Neutrophil (primary cell): ENCODE measurements at regions not wholly inside any gene's neighbourhood (a gene's known extent, or its start where the extent isn't known, plus 50 kb on each side); places are given as distances from the start of the nearest gene placed in this dataset.
"Not testable (repeated sequence)": the region's sequence is repeated elsewhere in the genome, so short reads cannot be mapped to it uniquely, and the experiment has no call there.

ENCODE experiments used
- H3K27ac ChIP-seq: fragments of 200-600 bp; sonication (generic); 2 replicates; pipeline ENCODE4 v1.5.1; 2016; ENCODE audit warnings: mild to moderate bottlenecking, moderate library complexity
- H3K27me3 ChIP-seq: fragments of 200-600 bp; sonication (generic); 2 replicates; pipeline ENCODE4 v1.6.0; 2016; ENCODE audit warnings: mild to moderate bottlenecking
- H3K36me3 ChIP-seq: fragments of 200-600 bp; sonication (generic); 2 replicates; pipeline ENCODE4 v1.5.1; 2017
- H3K4me1 ChIP-seq, 2 experiments: fragments of 200-600 bp in 1 of 2; sonication (generic) in 1 of 2; 1 replicate in 1 of 2; 2 replicates in 1 of 2; pipeline versions ENCODE4 v1.5.1 to v1.6.1; 2013 to 2016; ENCODE audit warnings: low read depth in 1 of 2, low read length in 1 of 2, mild to moderate bottlenecking in 1 of 2, moderate library complexity in 1 of 2; ENCODE audit not compliant: control insufficient read depth in 1 of 2, insufficient read depth in 1 of 2
- H3K4me3 ChIP-seq, 2 experiments: fragments of 200-600 bp in 1 of 2; sonication (generic) in 1 of 2; 1 replicate in 1 of 2; 2 replicates in 1 of 2; pipeline ENCODE4 v1.5.1; 2013 to 2016; ENCODE audit warnings: low read depth in 1 of 2, low read length in 1 of 2, mild to moderate bottlenecking in 1 of 2, moderate library complexity in 1 of 2
- H3K9me3 ChIP-seq: fragments of 200-600 bp; sonication (generic); 2 replicates; pipeline ENCODE4 v1.5.1; 2016
- CTCF ChIP-seq: fragments of 200-600 bp; sonication (generic); IDR thresholded peaks from 2 replicates; pipeline ENCODE4 v1.5.1; 2016; ENCODE audit warnings: antibody characterized with exemption

- Histone ChIP-seq H3K27ac (no peak overlapping the region), H3K4me3 (no peak overlapping the region), H3K27me3 (no peaks in the 10 kb centered on the region), H3K36me3 (no peaks in the 10 kb centered on the region), H3K9me3 (no peaks in the 10 kb centered on the region), H3K4me1 (no peaks in the 10 kb centered on the region)
- no peak for TF ChIP-seq CTCF
Measured at GRCh38 chr9:78994471-78994870, 577.3 kb upstream of the TLE4 start.

GRCh38 chr9:78994974-78995373, 576.8 kb upstream of the TLE4 start:
- not testable (repeated sequence) for H3K27me3 ChIP-seq, H3K4me3 ChIP-seq, H3K36me3 ChIP-seq, H3K27ac ChIP-seq, H3K9me3 ChIP-seq, H3K4me1 ChIP-seq

DNA sequence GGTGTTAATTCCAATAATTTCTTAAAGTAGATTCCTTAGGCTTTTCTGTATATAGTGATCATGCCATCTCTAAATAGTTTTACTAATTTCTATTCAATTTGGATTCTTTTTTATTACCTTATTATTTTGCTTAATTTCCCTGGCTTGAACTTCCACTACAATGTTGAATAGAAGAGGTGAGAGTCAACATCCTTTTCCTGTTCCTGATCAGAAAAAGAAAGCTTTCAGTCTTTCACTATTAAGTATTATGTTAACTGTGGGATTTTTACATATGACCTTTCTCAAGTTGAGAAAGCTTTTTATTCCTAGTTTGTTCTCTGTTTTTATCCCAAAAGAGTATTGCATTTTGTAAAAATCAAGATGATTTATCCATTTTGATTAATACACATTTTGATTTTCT, 574.5 kb upstream of the TLE4 start:
- no peaks in the 10 kb centered on the region for H3K36me3 ChIP-seq
- no peaks in the 10 kb centered on the region for H3K27me3 ChIP-seq
- H3K9me3 ChIP-seq: no peaks in the 10 kb centered on the region
- H3K27ac ChIP-seq: no peak overlapping the region
- H3K4me1 ChIP-seq: no peaks in the 10 kb centered on the region
- TF ChIP-seq CTCF: no peak
- H3K4me3 ChIP-seq: no peak overlapping the region

DNA sequence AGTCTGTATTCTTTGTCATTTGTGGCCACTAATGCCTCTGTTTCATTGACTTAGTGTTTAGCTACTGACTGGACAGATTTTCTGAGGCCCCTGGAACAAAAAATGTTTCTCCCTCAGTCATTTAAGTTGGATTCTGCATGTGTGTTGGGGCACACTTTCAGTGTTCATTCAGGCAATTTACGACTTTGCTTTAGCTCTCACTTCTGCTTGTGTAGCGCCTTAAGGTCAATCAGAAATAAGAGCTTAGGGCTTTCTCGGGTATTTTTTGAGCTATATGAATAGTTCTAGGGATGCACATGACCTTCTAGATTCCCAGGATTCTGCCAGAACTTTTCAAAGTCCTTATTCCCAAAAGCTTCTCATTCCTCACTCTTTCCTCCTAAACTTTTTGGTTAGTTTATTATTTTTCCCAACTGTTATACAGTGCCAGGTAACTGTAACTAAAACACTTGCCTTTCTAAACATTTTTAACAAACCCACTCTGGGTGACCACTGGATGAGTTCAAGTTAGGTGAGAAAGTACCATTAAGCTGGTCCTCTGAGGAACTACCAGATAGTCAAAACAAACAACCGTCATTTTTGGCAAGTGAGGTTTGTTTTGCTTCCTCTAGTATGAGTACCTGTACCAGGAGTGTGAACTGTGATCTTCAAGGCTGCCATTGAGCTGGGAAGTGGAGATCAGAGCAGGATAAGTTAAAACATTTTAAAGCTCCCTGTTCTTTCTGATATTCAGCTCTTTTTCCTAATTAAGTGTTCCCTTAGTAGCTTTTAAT, 571.3 kb upstream of the TLE4 start:
- Histone ChIP-seq H3K4me1 (no peaks in the 10 kb centered on the region), H3K36me3 (no peaks in the 10 kb centered on the region), H3K4me3 (no peak overlapping the region), H3K27me3 (no peaks in the 10 kb centered on the region), H3K9me3 (no peaks in the 10 kb centered on the region), H3K27ac (no peak overlapping the region)
- TF ChIP-seq CTCF: no peak

GRCh38 chr9:79001012-79001411, 570.8 kb upstream of the TLE4 start:
- no peaks in the 10 kb centered on the region for H3K36me3 ChIP-seq
- no peaks in the 10 kb centered on the region for H3K4me1 ChIP-seq
- no peak overlapping the region for H3K27ac ChIP-seq
- no peaks in the 10 kb centered on the region for H3K27me3 ChIP-seq
- H3K4me3 ChIP-seq: no peak overlapping the region
- H3K9me3 ChIP-seq: no peaks in the 10 kb centered on the region
- TF ChIP-seq CTCF: no peak

DNA sequence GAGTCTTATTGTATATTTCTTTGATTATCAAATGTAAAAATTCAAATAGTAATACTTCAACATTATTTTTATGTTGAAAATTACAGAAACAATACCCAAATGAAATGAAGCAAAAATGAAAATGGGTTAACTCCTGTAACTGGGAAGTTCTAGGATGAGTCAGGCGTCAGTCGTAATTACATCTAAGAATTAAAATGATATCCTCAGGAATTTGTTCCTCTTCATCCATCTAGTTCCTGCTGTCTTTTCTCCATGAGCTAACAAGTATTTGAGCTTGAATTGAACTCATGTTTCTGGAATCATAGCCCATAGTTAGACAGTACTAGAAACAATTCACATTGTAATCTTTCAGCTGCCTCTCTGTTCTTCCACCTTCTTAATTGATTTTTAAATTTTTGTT, 568.3 kb upstream of the TLE4 start:
- H3K27me3 ChIP-seq: no peaks in the 10 kb centered on the region
- no peak overlapping the region for H3K27ac ChIP-seq
- no peak overlapping the region for H3K4me3 ChIP-seq
- H3K9me3 ChIP-seq: no peaks in the 10 kb centered on the region
- H3K4me1 ChIP-seq: no peaks in the 10 kb centered on the region
- H3K36me3 ChIP-seq: no peaks in the 10 kb centered on the region
- no peak for TF ChIP-seq CTCF
